ENCODE measurements at regions not wholly inside any gene's neighbourhood (a gene's known extent, or its start where the extent isn't known, plus 50 kb on each side); places are given as distances from the start of the nearest gene placed in this dataset.

DNA sequence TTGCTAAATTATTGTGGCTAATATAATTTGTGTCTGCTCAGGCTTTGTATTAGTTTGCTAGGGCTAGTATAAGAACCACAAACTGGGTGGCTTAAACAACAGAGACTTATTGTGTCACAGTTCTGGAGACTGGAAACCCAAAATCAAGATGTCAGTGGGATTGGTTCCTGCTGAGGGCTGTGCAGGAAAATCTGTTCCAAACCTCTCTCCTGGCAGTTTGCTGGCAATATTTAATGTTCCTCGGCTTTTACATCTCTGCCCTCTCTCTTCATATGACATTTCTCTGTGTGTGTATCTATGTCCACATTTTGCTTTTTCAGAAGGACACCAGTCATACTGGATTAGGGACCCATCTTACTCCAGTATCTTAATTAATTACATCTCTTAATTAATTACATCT lies 498.8 kb upstream of the CD180 start:
- DNase-seq (ENCODE audit: low read depth): no peak
- TF ChIP-seq, protein P1, sequence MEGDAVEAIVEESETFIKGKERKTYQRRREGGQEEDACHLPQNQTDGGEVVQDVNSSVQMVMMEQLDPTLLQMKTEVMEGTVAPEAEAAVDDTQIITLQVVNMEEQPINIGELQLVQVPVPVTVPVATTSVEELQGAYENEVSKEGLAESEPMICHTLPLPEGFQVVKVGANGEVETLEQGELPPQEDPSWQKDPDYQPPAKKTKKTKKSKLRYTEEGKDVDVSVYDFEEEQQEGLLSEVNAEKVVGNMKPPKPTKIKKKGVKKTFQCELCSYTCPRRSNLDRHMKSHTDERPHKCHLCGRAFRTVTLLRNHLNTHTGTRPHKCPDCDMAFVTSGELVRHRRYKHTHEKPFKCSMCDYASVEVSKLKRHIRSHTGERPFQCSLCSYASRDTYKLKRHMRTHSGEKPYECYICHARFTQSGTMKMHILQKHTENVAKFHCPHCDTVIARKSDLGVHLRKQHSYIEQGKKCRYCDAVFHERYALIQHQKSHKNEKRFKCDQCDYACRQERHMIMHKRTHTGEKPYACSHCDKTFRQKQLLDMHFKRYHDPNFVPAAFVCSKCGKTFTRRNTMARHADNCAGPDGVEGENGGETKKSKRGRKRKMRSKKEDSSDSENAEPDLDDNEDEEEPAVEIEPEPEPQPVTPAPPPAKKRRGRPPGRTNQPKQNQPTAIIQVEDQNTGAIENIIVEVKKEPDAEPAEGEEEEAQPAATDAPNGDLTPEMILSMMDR (IDR thresholded peaks at IDR 0.05; ENCODE audit: insufficient read depth, low read length): no peak
- H3K4me3 ChIP-seq (ENCODE audit: low read depth, low read length): no peak overlapping the region

DNA sequence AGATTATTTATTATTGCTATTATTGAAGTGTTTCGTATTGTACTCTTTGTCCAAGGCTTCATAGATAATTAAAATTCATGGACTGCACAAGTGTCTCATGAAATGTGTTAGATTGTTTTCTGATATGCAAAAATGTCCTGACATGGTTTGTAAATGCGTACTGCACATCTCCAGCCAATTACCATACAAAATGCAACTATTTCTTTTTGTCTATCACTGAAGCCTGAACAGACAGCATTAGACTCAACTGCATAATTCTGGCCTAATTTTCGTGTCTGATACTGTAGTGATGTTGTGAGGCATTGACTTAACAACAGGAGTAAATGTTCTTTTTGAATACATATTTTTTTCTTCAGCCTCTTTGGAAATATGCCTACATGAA lies 498.2 kb upstream of the CD180 start:
- TF ChIP-seq, protein P1 (IDR thresholded peaks at IDR 0.05; ENCODE audit: insufficient read depth, low read length): no peak
- no peak overlapping the region for H3K4me3 ChIP-seq (ENCODE audit: low read depth, low read length)
- no peak for DNase-seq (ENCODE audit: low read depth)

DNA sequence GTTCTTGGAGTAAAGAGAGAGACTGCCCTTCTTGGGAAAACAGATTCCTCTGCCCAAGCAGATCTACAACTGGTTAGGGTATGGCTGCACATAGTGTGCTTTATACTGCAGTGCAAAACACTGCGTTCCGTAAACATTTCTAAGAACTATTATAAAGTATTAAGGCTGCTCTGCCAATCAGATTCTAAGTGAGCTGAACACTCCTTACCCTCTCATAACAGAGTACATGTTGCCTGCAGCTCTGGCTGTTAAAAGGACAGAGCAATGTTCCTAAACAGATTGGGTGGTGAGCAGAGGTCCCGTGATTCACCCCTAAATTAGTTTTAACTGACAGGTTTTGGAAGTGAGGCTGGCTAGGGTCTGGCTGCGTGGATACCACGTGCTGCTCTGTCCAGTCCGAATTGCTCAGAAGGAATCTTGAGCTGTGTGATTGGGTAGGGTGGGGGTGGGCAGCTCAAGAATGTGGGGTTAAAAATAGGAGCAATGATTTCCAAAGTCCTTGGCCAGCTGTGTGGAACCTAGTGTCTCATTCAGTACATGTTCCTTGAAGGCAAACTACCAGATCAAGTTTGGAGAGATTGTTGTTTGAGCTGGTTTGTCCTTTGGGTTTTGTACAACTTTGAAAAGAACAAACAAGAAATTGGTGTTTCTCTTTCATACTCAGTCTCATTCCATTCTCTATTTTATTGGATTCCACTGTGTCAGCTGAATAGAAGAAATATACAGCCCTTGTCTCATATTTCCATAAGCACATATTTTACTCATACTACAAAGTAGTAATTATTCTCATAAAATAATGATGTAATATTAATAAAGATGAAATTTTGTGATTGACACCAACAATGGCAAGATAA lies 497.6 kb upstream of the CD180 start:
- DNase-seq (ENCODE audit: low read depth): peak; percentile 67
- no peak overlapping the region for H3K4me3 ChIP-seq (ENCODE audit: low read depth, low read length)
- TF ChIP-seq, protein P1 (IDR thresholded peaks at IDR 0.05; ENCODE audit: insufficient read depth, low read length): no peak

DNA sequence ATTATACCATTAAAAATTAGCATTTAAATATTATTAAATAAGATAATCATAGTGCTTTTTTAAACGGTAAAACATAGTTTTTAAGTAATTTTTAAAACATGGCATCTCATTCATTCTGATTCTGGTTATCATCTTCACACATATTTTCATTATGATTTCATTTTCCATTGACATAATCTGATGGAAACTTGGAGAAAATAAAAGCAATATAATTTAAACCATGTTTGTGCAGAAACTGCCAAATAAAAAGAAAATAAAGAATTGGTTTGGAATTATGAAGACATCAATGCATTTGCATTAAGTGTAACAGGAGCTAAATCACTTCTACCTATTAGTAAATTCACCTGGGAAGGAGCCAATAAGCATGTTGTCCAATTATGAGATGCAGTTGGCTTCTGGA lies 490.1 kb upstream of the CD180 start:
- no peak for DNase-seq (ENCODE audit: low read depth)
- TF ChIP-seq, protein P1 (IDR thresholded peaks at IDR 0.05; ENCODE audit: insufficient read depth, low read length): no peak
- no peak overlapping the region for H3K4me3 ChIP-seq (ENCODE audit: low read depth, low read length)

DNA sequence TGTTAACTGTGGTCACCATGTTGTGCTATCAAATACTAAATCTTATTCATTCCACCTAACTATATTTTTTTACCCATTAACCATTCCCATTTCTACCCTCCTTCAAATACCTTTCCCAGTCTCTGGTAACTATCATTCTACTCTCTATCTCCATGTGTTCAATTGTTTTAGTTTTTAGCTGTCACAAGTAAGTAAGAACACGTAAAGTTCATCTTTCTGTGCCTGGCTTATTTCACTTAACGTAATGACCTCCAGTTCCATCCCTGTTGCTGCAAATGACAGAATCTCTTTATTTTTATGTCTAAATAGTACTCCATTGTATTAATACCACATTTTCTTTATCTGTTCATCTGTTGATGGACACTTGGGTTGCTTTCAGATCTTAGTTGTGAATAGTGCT lies 485.1 kb upstream of the CD180 start:
- H3K4me3 ChIP-seq (ENCODE audit: low read depth, low read length): no peak overlapping the region
- TF ChIP-seq, protein P1 (IDR thresholded peaks at IDR 0.05; ENCODE audit: insufficient read depth, low read length): no peak
- DNase-seq (ENCODE audit: low read depth): no peak

DNA sequence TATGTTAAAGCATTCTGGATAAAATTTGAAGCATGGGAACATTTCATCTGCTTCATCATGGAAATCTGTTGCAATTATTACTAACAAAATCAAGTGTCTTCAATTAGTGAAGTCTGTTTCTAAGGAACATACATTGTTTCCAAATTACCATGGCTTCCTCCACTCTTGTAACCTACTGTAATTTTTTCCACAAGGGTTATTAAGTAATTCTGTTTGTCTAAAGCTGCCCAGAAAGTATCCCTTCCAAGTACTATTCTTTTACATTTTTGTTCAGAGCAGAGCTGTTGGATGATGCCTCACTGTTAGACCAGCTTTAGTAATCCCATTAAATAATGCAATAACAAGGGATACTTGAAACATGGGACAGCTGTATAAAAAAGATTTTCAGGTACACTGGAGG lies 483.5 kb upstream of the CD180 start:
- H3K4me3 ChIP-seq (ENCODE audit: low read depth, low read length): no peak overlapping the region
- TF ChIP-seq, protein P1 (IDR thresholded peaks at IDR 0.05; ENCODE audit: insufficient read depth, low read length): no peak
- DNase-seq (ENCODE audit: low read depth): peak; percentile 15

Data from fibroblast of the aortic adventitia (primary cell).